K562 (cell line): ENCODE measurements at regions not wholly inside any gene's neighbourhood (a gene's known extent, or its start where the extent isn't known, plus 50 kb on each side); places are given as distances from the start of the nearest gene placed in this dataset.

Source experiments
- ATAC-seq: fragments of 200-7000 bp; cut with Tn5 transposase; 3 replicates; pipeline ENCODE4 v1.9.1; 2020; ENCODE audit warnings: moderate library complexity
- BruUV-seq: library from RNA; stranded (reverse); fragments of 400-500 nt; replicated peaks from 2 replicates; lab custom pipeline; 2021; lab: Mats Ljungman, UMichigan
- CTCF ChIA-PET: fragments of 300-600 bp; formaldehyde crosslinking; extraction: SDS; loops from one replicate; lab custom pipeline; 2021; ENCODE audit warnings: low intra/inter-chr PET ratio; lab: Yijun Ruan, JAX
- POLR2A ChIA-PET: fragments of 300-600, 350-650 bp; sonication (Branson Sonifier 250); formaldehyde crosslinking; extraction: SDS; loops from one replicate; lab custom pipeline; 2021; ENCODE audit warnings: antibody characterized with exemption, inconsistent platforms; lab: Yijun Ruan, JAX
- DNase-seq, 4 experiments: peaks; one replicate each; pipeline versions ENCODE4 v3.0.0 to v3.0.0-alpha.2; 2011 to 2018; ENCODE audit warnings: low spot score in 3 of 4, mixed read lengths in 3 of 4; ENCODE audit errors: extremely low read depth in 1 of 4
- FAIRE-seq: peaks from 2 replicates; lab custom pipeline; 2011; peaks lifted over from hg19 to GRCh38; lab: Jason Lieb, UNC
- H2AFZ ChIP-seq: 2 replicates; pipeline ENCODE4 v1.6.0; 2011; ENCODE audit warnings: low read depth, low read length, control low read depth, inconsistent platforms
- H3K27ac ChIP-seq: fragments of 200-600 bp; 3 replicates; pipeline ENCODE4 v1.8.0; 2011; ENCODE audit warnings: low read depth, mild to moderate bottlenecking, control low read depth, inconsistent platforms, low read length, moderate library complexity, mixed read lengths; ENCODE audit errors: extremely low read depth
- H3K27me3 ChIP-seq, 2 experiments: fragments of 300-600 bp in 1 of 2; 2 replicates in 1 of 2; 3 replicates in 1 of 2; pipeline versions ENCODE4 v1.6.0 to v1.8.0; 2011; ENCODE audit warnings: inconsistent platforms in 2 of 2, low read length in 2 of 2, mild to moderate bottlenecking in 1 of 2, mixed read lengths in 1 of 2, moderate library complexity in 1 of 2; ENCODE audit not compliant: control insufficient read depth in 2 of 2, insufficient read depth in 2 of 2
- H3K36me3 ChIP-seq: fragments of 300-600 bp; 3 replicates; pipeline ENCODE4 v1.8.0; 2011; ENCODE audit warnings: mild to moderate bottlenecking, low read length, inconsistent platforms; ENCODE audit not compliant: control insufficient read depth, insufficient read depth
- H3K4me1 ChIP-seq, 2 experiments: fragments of 200-600 bp in 1 of 2; replicated peaks in 1 of 2; 2 replicates in 1 of 2; 3 replicates in 1 of 2; pipeline versions ENCODE4 v1.5.1 to v1.8.0; 2011; ENCODE audit warnings: inconsistent platforms in 2 of 2, low read length in 2 of 2, mild to moderate bottlenecking in 1 of 2, mixed read lengths in 1 of 2, moderate library complexity in 1 of 2; ENCODE audit not compliant: control insufficient read depth in 2 of 2, insufficient read depth in 2 of 2
- H3K4me2 ChIP-seq: 2 replicates; pipeline ENCODE4 v1.6.1; 2011; ENCODE audit warnings: low read length, control low read depth, inconsistent platforms, mixed read lengths; ENCODE audit not compliant: insufficient read depth
- H3K4me3 ChIP-seq: fragments of 200-600 bp; sonication (generic), shearing (Covaris generic); 2 replicates; pipeline ENCODE4 v1.5.1; 2016; ENCODE audit warnings: control low read depth, inconsistent platforms
- H3K79me2 ChIP-seq: fragments of 200-600 bp; 3 replicates; pipeline ENCODE4 v1.8.0; 2011; ENCODE audit warnings: low read length, inconsistent platforms; ENCODE audit not compliant: control insufficient read depth, insufficient read depth
- H3K9ac ChIP-seq, 2 experiments: 2 replicates each; pipeline versions ENCODE4 v1.6.0 to v1.6.1; 2011; ENCODE audit warnings: low read depth in 2 of 2, low read length in 2 of 2, control low read depth in 1 of 2, inconsistent platforms in 1 of 2, mild to moderate bottlenecking in 1 of 2, mixed read lengths in 1 of 2; ENCODE audit not compliant: insufficient read depth in 1 of 2
- H3K9me1 ChIP-seq: one replicate; pipeline ENCODE4 v1.6.0; 2011; ENCODE audit warnings: inconsistent platforms, mild to moderate bottlenecking, low read length, moderate library complexity; ENCODE audit not compliant: control insufficient read depth, insufficient read depth
- H3K9me3 ChIP-seq: replicated peaks from 2 replicates; pipeline ENCODE4 v1.5.1; 2011; ENCODE audit warnings: low read depth, low read length, inconsistent platforms; ENCODE audit not compliant: control insufficient read depth, insufficient read depth
- H4K20me1 ChIP-seq: replicated peaks from 2 replicates; pipeline ENCODE4 v1.6.1; 2011; ENCODE audit warnings: low read length, inconsistent platforms, mixed read lengths; ENCODE audit not compliant: control insufficient read depth, insufficient read depth
- ASH1L ChIP-seq: fragments of 450-650 bp; IDR thresholded peaks from 2 replicates; pipeline ENCODE4 v1.6.1; 2018; ENCODE audit warnings: borderline replicate concordance, mild to moderate bottlenecking, low read depth; ENCODE audit not compliant: partially characterized antibody
- GTF2A2 ChIP-seq: IDR thresholded peaks from 2 replicates; pipeline ENCODE4 v1.6.1; 2016; ENCODE audit warnings: mild to moderate bottlenecking, missing genetic modification characterization, missing compliant biosample characterization
- HOMEZ ChIP-seq: fragments of 250-450 bp; sonication (Bioruptor Pico); IDR thresholded peaks from 2 replicates; pipeline ENCODE4 v1.4.0; 2020; ENCODE audit warnings: mild to moderate bottlenecking, moderate library complexity
- PHF21A ChIP-seq: fragments of 450-650 bp; IDR thresholded peaks from 2 replicates; pipeline ENCODE4 v1.6.1; 2017; ENCODE audit warnings: low read depth, borderline replicate concordance
- PKNOX1 ChIP-seq: fragments of 450-650 bp; IDR thresholded peaks from 2 replicates; pipeline ENCODE4 v1.6.1; 2016
- POLR2A ChIP-seq: fragments of 450-650 bp; conservative IDR thresholded peaks from 2 replicates; pipeline ENCODE4 v1.6.1; 2016
- RFX7 ChIP-seq: fragments of 250-450 bp; sonication (Bioruptor Pico); IDR thresholded peaks from 2 replicates; pipeline ENCODE4 v1.5.1; 2021; ENCODE audit warnings: mild to moderate bottlenecking
- TEAD2 ChIP-seq: fragments of 450-650 bp; IDR thresholded peaks from 2 replicates; pipeline ENCODE4 v1.6.1; 2016; ENCODE audit warnings: missing genetic modification characterization, control low read depth, missing compliant biosample characterization
- YBX1 ChIP-seq: fragments of 450-650 bp; IDR thresholded peaks from 2 replicates; pipeline ENCODE4 v1.7.1; 2016; ENCODE audit warnings: mild to moderate bottlenecking
- YY1 ChIP-seq, 3 experiments: IDR thresholded peaks; 2 replicates each; pipeline ENCODE4 v1.6.1; 2011; ENCODE audit warnings: low read length in 2 of 3, mild to moderate bottlenecking in 2 of 3, moderate library complexity in 2 of 3, borderline replicate concordance in 1 of 3, control low read depth in 1 of 3, low read depth in 1 of 3; ENCODE audit not compliant: insufficient read depth in 3 of 3, insufficient replicate concordance in 2 of 3, control insufficient read depth in 1 of 3, insufficient read length in 1 of 3; ENCODE audit errors: extremely low read depth in 1 of 3
- ZNF589 ChIP-seq: fragments of 200-800 bp; sonication (Bioruptor generic); IDR thresholded peaks from 2 replicates; pipeline ENCODE4 v1.6.1; 2016; ENCODE audit warnings: low read depth, missing genetic modification characterization, missing compliant biosample characterization
- in situ Hi-C: fragments of 300-500 bp; cut with MboI; formaldehyde crosslinking; loops from 4 replicates; pipeline ENCODE4 v1.15.0; 2018; ENCODE audit warnings: inconsistent platforms, mixed read lengths
- intact Hi-C: fragments of 100-400 bp; cut with micrococcal nuclease; formaldehyde crosslinking; loops from 2 replicates; pipeline ENCODE4 v1.14.2; 2022

GRCh38 chr4:64829749-64830148 lies 420.5 kb upstream of the TECRL start:
- no TSS peak for BruUV-seq
- no peak overlapping the region for H2AFZ ChIP-seq
- FAIRE-seq: no peak
- in situ Hi-C loops: no loop called here
- CTCF ChIA-PET: no interaction called here
- H3K4me1 ChIP-seq: no peaks in the 10 kb centered on the region
- no peaks in the 10 kb centered on the region for H3K27me3 ChIP-seq
- no peaks in the 10 kb centered on the region for H3K9me3 ChIP-seq
- no peak for DNase-seq
- no peaks in the 10 kb centered on the region for H3K79me2 ChIP-seq
- H3K4me3 ChIP-seq: no peak overlapping the region
- no peaks in the 10 kb centered on the region for H3K36me3 ChIP-seq
- H3K4me2 ChIP-seq: no peak overlapping the region
- no peak for ATAC-seq
- POLR2A ChIA-PET: no interaction called here
- H3K9ac ChIP-seq: no peak overlapping the region
- no peaks in the 10 kb centered on the region for H3K9me1 ChIP-seq
- no peak overlapping the region for H3K27ac ChIP-seq
- intact Hi-C loops: no loop called here
- no peaks in the 10 kb centered on the region for H4K20me1 ChIP-seq
- no peak for TF ChIP-seq TEAD2 (tag)
- TF ChIP-seq YY1 (IDR thresholded peaks at IDR 0.05; ENCODE audit: borderline replicate concordance in 1 of 3, control insufficient read depth in 1 of 3, extremely low read depth in 1 of 3, insufficient read depth in 3 of 3, insufficient read length in 1 of 3, insufficient replicate concordance in 2 of 3, low read depth in 1 of 3, low read length in 2 of 3): no peak
- TF ChIP-seq HOMEZ (CRISPR knock-in tag): no peak
- TF ChIP-seq PHF21A: no peak
- no peak for TF ChIP-seq PKNOX1
- TF ChIP-seq POLR2A: no peak
- no peak for TF ChIP-seq GTF2A2 (tag)
- no peak for TF ChIP-seq RFX7 (CRISPR knock-in tag)
- TF ChIP-seq YBX1: no peak
- no peak for TF ChIP-seq ZNF589 (CRISPR knock-in tag)
- TF ChIP-seq ASH1L: no peak
